Activated naive CD8-positive, alpha-beta T cell treated with anti-CD3 and anti-CD28 coated beads, Interleukin-2, amount 50 U/mL, for 16 hours (primary cell): ENCODE measurements at regions not wholly inside any gene's neighbourhood (a gene's known extent, or its start where the extent isn't known, plus 50 kb on each side); places are given as distances from the start of the nearest gene placed in this dataset.

Experiments used
- DNase-seq: peaks from one replicate; pipeline ENCODE4 v3.0.0-alpha.2; 2020; ENCODE audit warnings: low read depth, low spot score

DNA sequence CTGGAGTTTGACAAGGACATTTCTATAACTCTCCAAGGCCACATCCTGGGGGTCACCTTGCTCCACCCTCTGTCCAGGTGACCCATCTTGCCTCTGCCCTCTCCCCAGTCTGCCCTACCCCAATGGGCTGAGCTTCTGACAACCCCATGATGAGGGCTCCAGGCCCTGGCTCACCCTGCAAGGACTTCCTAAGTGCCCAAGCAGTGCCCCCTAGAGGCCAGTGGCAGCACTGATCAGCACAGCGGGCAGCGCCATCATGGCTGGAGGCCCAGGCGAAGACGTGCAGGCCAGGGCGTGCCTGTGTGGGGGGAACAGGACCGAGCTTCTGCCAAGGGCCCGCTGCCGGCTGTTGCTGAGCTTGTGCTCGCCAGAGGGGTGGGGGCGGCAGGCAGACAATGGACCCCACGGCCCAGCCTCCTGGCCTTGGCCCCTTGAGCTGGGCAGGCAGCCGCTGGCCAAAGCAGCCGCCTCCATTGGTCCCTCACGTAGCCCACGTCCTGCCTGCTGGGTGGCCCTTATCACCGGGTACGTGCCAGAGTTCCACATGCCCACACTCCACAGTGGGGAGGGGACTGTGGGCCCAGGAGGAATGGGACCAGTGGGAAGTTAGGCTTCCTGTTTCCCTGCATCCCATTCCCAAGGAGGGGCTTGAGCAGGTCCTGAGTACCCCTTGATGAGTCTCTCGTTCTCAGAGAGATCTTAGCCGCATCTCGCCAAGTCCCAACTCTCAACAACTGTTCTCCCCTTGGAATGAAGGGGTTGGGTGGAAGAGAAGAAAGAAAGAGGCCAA lies 64.3 kb downstream of the MRPL14 start:
- DNase-seq, result no peak

DNA sequence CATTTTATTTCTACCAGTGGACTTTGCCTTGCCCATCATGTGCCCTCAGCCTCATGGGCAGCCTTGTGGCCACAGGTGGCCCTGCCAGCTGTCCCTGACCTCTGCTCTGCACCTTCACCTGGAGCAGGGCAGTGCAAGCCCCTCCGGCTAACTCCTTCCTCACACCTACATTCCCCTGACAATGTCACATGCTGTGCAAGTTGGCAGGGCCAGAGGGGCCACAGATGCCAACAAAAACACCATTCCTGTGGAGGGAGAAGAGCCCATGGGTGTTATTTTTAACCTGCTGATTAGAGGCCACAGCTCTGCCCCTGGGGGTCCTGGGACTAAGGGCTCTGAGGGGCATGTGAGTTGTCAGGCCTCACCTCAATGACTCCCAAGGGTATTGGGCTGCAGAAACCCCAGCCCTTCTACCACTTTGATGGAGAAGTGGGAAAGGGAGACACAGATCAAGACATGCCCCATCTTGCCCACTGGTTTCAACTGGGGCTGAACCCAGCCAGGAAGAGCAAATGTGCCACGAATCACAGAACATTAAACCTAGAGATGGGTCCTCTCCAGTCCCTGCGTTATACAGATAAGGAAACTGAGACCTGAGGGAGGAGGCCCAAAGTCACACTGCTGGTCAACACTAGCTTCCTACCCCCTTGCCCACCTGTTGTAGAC lies 65.0 kb downstream of the MRPL14 start:
- DNase-seq, result no peak

DNA sequence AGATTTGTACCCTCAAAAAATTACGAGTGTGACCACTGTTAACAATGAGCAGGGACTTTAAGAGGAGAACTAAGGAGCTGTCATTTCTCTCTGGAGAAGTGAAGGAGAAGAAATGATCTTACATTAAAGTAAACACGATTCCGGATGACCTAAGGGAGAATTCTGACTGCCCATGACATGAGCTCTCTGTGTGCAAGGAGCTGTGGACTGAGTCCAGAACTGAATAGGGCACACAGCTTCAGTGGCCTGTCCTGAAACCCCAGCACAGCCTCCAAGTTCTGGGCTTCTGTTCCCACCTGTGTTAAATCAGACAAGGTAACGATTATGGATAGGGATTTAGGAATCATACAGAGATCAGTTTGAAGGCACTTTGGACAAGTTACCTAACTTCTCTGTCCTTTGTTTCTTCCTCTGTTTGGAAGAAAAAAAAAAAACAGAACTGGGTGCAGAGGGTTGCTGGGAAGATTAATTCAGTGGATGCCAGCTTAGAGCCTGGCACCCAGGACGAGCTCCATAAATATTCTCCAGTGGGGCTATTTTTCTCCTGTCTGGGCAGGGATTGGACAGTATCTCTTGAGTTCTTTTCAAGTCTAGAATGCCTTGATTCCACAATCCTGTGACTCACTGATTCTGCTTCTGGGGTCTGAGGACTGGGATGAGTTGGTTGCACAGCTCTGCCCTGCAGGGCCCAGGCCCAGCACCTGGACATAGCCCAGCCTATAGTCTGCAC lies 65.7 kb downstream of the MRPL14 start:
- DNase-seq, result no peak

DNA sequence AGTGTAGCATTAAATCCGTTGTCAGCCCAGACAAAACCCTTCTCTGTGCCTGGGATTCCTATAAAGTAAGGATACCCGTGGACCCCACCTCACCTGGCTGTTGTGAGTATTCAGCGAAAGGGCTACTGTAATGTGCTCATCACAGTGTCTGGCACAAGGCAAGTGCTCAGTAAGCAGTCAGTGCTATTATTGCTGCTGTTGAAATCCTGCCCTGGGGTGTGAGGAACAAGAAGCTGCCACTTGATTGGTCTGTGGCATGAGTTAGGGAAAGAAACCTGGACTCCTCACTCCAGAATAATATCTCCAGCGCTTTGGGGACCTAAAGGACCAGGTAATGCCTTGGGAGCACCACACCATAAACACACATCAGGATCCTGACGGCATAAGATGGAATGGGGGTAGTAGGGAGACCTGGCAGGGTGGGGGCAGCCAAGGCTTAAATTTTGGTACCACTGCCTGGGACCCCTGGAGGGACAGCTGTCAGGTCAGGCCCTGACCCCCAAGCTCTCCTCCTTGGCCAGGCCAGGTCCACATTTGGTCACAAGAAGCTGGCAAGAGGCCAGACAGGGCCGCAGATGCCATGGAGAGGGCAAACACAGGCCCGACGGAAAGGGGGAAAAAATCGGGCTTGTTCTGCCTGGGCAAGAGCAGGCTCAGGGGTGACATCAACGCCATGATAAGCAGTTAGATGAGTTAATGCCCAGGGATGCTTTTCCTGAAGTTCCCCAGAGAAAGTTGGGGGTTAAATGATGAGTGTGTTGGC lies 66.5 kb downstream of the MRPL14 start:
- DNase-seq, result no peak

DNA sequence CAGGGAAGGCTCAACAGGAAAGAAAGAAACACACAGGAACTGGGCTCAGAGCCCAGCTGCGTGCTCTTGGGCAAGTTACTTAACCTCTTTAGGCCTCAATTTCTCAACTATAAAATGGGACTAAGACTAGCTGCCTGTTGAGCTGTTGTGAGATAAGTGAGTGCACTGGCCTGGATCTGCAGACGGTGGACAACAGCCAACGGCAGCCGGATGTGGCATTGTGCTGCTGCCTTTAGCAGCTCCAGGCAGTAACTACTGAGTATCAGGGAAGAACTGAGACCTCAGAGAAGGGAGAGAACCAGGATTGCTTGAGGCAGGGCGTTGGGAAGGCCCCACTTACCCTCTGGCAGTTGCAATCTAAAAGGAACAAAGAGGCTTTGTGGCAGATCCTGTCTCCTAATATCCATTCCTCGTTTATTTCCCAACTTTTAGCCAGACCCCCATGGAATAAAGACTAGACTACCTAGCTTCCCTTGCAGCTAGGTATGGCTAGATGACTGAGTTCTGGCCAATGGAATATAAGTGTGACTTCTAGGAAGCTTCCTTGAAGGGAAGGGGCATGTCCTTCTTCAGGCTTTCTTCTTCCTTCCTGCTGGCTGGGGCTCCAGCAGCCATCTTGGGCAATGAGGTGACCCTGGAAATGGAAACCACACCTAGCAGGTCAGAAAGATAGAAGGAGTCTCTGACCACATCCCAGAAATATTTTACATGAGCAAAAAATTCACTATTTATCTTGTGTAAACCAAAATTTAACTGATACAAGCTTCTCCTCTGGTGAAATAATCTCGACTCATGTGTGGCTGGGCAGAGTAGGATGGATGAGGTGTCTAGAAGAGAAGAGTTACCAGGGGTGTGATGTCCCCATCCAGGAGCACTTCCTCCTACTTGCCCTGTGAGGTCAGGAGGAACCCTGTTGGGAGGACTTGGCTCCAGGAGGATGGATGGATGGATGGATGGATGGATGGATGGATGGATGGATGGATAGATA lies 67.6 kb downstream of the MRPL14 start:
- DNase-seq, result no peak

DNA sequence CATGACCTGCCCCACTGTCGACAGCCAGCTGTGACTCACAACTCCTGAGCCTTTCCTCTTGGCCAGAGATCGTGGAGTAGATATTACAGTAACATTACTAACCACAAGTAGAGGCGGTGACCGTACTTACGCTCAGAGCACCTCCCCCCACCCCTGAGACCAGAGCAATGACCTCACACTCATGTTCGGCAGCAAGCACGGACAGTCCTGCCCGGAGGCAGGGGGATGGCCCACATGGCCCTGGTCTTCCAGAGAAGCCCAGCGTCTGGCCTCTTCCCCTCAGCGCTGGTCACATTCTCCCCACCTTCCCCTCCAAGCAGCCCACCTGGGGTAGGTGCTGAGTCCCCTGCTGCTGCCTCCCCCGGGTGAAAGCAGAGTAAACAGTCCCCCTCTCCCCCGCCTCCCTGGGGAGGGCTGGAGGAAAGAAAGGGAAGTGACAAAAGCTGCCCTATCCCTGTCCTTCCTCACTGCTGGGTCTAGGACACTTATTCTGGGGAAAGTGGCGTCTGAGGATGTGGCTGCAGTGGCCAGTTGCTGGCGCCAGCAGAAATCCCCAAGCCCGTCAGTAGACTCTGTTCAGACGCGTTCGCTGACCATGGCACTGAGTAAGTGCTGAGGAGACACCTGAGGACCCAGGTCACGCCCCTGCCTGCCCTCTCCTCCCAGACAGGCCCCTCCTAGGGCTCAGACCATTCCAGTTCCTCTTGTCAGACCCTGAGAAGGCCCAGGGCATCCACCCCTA lies 68.5 kb downstream of the MRPL14 start:
- no peak for DNase-seq

DNA sequence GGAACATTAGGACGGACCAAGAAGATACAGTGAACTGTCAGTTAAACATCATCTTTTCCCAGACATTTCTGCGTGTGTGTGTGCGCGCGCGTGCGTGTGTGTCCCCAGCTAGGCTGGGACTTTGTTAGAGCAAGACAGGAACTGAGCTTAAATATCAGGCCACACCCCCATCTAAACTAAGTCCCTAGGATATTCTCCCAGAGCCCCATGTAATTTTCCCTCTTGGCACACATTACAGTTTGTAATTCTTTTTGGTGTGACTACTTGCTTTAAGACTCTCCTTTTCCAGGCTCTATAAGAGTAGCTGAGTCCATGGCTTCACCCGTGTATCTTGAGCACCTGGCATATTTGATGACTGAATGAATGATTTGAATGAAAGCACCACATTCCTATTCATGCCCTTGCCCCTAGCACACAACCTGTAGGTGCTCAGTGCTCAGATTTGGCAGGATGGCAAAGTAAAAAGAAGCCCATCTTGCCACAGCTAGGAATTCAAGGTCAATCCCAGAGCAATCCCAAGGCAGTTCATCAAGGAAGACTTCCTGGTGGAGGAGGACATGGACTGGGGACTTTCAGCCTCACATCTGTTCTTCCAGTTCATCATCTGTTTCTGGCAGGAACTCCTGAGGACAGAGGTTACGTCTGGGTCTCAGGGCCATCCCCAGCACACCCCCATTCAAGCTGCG lies 69.2 kb downstream of the MRPL14 start:
- DNase-seq, result no peak

DNA sequence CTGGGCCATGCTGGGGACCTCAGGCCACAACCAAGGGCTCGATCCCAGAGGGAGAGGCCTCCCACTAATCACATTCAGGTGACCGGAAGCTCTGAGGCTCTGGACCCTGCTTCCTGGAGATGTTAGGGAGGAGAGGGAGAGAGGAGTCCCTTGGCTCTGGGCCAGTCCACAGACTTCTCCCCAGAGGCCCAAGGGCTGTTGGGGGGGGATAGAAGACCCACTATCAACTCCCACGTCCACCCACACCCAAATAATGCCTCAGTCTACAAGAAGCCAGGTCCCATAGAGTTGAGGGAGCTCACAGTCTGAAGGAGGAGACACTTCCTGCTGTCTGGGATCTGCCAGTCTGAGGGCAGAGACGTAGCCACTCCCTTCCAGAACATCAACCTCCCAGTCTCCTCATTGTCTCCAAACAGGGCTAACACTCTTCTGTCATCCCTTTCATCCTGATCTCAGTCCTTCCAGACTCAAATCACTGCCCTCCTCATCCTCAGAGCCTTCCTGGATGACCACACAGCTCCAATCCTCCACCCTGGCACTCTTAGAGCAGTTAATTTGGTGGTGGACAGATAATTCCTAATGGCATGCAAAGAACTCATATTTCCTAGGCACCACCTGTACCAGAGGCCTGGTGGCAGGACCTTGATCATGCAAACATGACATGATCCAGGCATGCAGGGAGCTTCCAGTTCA lies 69.9 kb downstream of the MRPL14 start:
- no peak for DNase-seq

DNA sequence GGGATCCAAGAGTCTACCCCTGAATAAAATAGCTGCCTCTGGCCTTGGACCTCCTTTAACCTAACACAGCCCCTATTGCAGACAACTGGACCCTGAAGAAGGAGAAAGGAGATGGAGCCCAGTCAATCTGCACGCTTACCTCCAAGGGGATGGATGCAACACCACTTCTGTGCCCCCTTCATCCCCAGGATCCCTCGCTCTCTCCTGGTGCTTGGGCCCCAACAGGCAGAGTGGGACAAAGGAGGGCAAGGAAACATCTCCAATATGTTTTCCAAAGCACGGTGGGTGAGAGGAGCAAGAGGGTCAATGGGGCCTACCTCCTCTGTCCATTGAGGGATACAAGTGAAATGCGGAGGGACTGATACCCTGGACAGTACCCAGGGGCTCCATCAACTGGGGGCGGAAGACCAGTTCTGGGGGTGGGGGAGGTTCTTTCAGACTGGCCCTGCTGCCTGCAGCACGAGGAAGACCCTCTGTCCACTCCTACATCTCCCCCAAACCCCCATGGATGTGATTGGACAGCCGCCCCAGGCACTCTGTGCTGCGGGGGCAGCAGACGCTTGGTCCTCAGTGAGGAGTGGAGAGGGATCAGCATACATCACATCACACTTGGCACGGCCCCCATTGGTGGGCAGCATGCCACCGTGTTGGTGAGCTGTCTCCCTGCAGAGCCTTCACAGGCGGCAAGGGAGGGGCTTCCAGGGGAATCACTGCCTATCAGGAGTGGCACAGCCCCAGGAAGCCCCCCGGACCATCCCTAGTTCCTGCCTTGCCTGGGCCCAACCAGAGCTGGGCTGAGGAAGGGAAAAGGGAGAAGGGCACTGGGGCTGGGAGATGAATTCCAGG lies 70.6 kb downstream of the MRPL14 start:
- DNase-seq, result no peak

DNA sequence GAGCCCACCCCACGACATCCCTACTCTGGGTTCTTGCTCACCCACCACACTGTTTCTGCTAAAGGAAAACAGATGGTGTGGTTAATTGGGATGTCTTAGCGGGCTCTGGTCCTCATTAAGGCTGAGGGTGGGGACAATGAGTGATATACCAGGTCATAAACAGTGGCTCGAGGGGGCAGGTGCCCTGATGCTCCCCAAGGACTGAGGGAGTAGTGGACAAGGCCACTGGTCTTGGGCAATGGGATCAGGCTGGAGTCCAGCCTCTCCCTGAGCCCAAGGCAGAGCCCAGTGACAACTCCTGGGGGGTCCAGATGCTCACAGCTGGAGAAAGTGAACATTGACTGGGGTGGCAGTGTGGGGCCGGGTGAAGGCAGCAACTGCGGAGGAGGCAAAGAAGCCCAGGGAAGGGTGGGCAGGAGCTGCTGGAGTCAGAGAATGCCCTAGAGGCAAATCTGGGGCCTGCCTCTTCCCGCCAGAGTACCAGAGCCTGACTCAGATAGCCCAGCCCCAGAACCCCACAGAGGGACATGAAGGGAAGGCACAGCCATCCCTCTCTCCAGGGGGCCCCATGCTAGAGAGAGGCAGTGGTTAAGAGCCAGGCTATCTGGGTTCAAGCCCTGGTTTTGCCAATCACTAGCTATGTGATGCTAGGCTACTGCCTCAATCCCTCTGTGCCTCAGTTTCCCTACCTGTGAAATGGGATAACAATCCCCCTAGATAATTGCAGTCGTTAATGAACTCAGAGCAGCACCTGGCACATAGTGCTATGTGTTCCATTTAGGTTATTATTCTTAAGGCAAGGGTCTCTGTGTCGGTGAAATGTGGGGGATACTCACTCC lies 72.3 kb downstream of the MRPL14 start:
- no peak for DNase-seq

DNA sequence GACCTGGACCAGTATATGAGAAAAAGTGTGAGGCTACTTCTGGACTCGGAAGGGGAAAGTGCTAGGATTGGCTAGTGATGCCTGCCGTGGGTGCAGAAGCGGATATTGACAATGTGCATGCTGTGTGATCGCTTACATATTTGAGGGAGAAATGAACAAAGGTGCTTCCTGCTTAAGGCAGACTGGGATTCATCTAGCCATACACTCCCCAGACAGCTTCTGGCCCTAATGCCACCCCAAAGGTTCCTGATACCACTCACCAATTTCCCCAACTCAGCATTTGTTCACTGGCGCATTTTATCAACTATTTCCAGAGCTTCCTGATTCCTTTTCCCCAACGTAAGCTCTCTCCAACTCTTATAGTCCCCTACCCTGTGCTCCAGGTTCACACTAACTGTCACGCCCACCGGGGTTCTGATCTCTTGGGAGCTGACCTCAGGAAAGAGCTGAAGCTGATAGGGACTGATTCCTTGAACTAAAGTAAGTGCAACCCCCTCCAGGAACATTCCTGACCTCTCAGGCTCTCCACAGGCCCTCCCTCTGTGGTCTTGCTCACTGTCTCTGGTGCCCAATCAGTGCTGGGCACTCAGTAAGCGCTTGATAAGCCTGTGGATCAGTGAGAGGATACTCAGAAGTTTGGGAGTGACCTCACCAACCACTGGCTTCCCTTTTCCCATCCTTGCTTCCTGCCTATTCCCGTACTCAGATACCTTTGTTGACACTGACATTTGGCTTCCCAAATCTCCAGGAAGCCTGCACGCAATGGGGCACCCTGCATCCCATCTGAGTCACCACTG lies 73.3 kb downstream of the MRPL14 start:
- DNase-seq, result no peak

DNA sequence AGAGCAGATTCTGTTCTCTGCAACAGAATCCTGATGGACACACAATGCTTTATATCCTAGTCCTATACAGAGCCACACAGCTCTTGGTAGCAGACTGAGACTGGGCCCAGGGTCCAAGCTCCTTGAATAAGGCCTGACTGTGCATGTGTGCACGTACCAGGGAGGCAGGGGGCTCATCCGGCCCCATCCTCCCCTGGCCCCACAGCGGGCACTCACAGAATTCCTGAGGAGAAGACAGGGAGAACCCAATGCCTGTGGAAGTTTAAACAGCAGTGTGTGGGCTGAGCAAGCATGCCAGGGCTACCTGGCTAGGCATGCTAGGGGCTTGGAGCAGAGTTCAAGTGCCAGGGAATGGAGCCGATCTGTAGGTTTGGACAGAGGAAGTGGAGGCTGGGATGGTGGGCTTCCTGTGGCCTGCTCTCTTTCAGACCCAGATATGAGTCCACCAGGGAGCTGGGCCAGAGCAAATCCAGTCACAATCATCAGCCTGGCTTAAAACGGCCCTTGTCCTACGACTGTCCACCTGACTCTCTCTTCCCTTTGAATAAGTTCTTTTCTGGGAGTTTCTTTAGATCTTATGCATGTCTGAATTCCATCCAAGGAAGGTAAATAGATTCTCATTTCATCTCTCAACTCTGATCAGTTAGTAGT lies 74.0 kb downstream of the MRPL14 start:
- no peak for DNase-seq

DNA sequence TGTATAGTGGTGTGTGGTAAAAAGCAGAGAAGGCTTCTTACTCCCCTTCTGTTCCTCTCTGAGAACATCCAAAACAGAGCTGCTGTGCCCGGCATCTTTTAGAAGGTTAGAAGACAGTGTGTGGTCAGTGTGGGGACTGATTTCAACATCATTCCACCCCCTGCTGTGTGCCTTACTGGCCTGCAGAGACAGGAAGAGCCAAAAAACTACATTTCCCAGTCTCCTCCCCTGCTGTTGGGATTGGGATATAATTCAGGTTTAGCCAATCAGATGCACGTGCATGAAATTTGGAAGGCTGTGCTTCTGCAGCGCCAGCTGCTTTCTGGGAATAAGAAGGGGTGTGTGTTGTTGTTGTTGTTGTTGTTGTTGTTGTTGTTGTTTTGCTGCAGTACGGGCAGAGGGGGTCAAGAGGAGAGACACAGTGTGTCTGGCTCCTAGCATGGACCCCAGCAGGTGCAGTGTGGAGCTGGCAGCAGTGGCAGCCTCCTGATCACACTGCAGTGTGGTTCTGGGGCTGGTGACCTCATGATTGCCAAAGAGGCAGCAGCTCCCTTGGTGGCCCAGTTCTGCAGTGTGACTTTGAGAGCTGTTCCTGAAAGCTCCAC lies 74.7 kb downstream of the MRPL14 start:
- DNase-seq, result no peak

DNA sequence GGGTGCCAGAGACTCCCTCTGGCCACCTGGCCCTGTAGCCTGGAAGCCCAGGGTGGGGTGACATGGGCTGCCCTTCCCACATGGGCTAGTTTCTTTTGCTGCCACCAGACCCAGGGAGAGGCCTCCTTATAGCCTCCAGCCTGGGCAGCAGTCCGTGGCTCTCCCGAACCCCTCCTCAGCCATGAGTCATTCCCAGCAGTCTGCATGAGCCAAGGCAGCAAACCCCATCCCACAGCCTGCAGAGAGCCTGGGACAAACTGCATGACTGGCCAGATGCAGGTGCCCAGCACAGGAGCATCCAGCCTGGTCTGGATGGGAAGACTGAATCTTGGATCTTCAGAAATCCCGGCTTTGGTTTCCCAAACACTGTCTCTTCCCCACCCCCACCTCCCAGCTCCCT lies 75.7 kb downstream of the MRPL14 start:
- no peak for DNase-seq

DNA sequence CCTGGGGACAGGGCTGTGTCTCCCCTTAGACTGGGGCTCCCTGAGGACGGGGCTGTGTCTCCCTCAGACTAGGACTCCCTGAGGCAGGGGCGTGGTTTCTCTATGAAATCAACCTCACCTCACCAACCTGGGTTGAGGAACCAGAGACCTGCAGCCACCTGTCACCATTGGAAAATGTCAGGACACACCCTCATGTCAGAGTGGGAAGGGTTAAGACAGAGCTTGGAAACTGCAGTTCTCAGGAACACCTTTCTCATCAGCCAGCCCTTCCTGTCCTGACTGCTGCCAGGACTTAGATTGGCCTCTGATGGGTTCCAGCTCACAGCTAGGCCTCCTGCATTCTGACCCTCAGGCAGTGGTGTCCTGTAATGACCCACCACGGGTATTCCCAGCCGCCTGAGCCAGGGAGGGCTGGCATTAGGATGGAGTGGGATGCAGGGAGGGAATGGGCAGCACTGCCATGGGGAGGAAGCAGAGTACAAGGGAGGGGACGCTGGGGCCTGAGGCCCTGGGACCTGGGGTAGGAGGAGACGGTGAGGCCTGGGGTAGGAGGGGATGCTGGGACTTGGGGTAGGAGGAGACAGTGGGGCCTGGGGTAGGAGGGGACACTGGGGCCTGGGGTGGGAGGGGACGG lies 76.3 kb downstream of the MRPL14 start:
- no peak for DNase-seq
